HCT116 (cell line): ENCODE measurements at regions not wholly inside any gene's neighbourhood (a gene's known extent, or its start where the extent isn't known, plus 50 kb on each side); places are given as distances from the start of the nearest gene placed in this dataset.

Experiments
- ATAC-seq: fragments of 200-7000 bp; cut with Tn5 transposase; 2 replicates; pipeline ENCODE4 v1.9.1; 2020; ENCODE audit warnings: mild to moderate bottlenecking, moderate library complexity
- BruUV-seq: library from RNA; stranded (reverse); fragments of 400-500 nt; replicated peaks from 2 replicates; lab custom pipeline; 2021; lab: Mats Ljungman, UMichigan
- CTCF ChIA-PET: fragments of 300-600 bp; sonication (Branson Sonifier 250); formaldehyde crosslinking; loops from one replicate; lab custom pipeline; 2021; ENCODE audit warnings: antibody characterized with exemption; lab: Charles Lee
- POLR2A ChIA-PET: fragments of 300-600, 350-600 bp; sonication (Branson Sonifier 250); formaldehyde crosslinking; loops from one replicate; lab custom pipeline; 2021; ENCODE audit warnings: antibody characterized with exemption; lab: Charles Lee
- RAD21 ChIA-PET, 2 experiments: fragments of 300-600 bp; sonication (Branson Sonifier 250); formaldehyde crosslinking; loops; one replicate each; lab custom pipeline; 2023; ENCODE audit warnings: low total read pairs in 2 of 2; ENCODE audit not compliant: uncharacterized antibody in 2 of 2, unreplicated experiment in 2 of 2, low non-redundant PET in 1 of 2; lab: Charles Lee
- DNase-seq: peaks from one replicate; pipeline ENCODE4 v3.0.0-alpha.2; 2010; ENCODE audit warnings: low read depth, low spot score
- H2AFZ ChIP-seq: fragments of 200-600 bp; shearing (Covaris generic), sonication (generic); 2 replicates; pipeline ENCODE4 v1.6.1; 2017; ENCODE audit warnings: low read depth, mixed run types, mixed read lengths, antibody characterized with exemption, low read length; ENCODE audit not compliant: poor library complexity, severe bottlenecking
- H3K27ac ChIP-seq: 2 replicates; pipeline ENCODE4 v1.5.1; 2012; ENCODE audit warnings: low read depth, low read length
- H3K27me3 ChIP-seq: fragments of 200-600 bp; sonication (generic); 2 replicates; pipeline ENCODE4 v1.6.1; 2016; ENCODE audit warnings: mixed run types, low read length, mixed read lengths; ENCODE audit not compliant: insufficient read depth
- H3K36me3 ChIP-seq, 2 experiments: fragments of 200-500 bp in 1 of 2; fragments of 200-600 bp in 1 of 2; sonication (Bioruptor generic) in 1 of 2; sonication (generic) in 1 of 2; 2 replicates each; pipeline versions ENCODE4 v1.5.1 to v1.6.1; 2014 to 2016; ENCODE audit warnings: low read length in 2 of 2, inconsistent platforms in 1 of 2, mixed read lengths in 1 of 2, mixed run types in 1 of 2; ENCODE audit not compliant: insufficient read depth in 2 of 2, control insufficient read depth in 1 of 2
- H3K4me1 ChIP-seq, 2 experiments: fragments of 200-600 bp in 1 of 2; sonication (generic) in 1 of 2; 2 replicates each; pipeline versions ENCODE4 v1.5.1 to v1.6.1; 2012 to 2017; ENCODE audit warnings: low read length in 2 of 2, inconsistent platforms in 1 of 2, mild to moderate bottlenecking in 1 of 2, mixed read lengths in 1 of 2, mixed run types in 1 of 2, moderate library complexity in 1 of 2; ENCODE audit not compliant: insufficient read depth in 2 of 2, control insufficient read depth in 1 of 2
- H3K4me2 ChIP-seq: fragments of 200-600 bp; sonication (generic); 2 replicates; pipeline ENCODE4 v1.6.1; 2017; ENCODE audit warnings: mixed run types, low read length, mixed read lengths
- H3K4me3 ChIP-seq, 2 experiments: fragments of 200-600 bp in 1 of 2; sonication (generic) in 1 of 2; replicated peaks in 1 of 2; 2 replicates each; pipeline ENCODE4 v1.5.1; 2011 to 2016; ENCODE audit warnings: low read length in 2 of 2, control low read depth in 1 of 2, low read depth in 1 of 2, mild to moderate bottlenecking in 1 of 2, mixed read lengths in 1 of 2, mixed run types in 1 of 2
- H3K79me2 ChIP-seq: fragments of 200-600 bp; sonication (generic); 2 replicates; pipeline ENCODE4 v1.6.1; 2017; ENCODE audit warnings: mild to moderate bottlenecking, mixed run types, low read length, moderate library complexity, mixed read lengths; ENCODE audit not compliant: insufficient read depth
- H3K9ac ChIP-seq: fragments of 200-600 bp; sonication (generic); 2 replicates; pipeline ENCODE4 v1.6.1; 2016; ENCODE audit warnings: low read length, mixed read lengths
- H3K9me2 ChIP-seq: fragments of 200-600 bp; sonication (generic), shearing (Covaris generic); 2 replicates; pipeline ENCODE4 v1.6.1; 2017; ENCODE audit warnings: mixed run types, mild to moderate bottlenecking, moderate library complexity; ENCODE audit not compliant: insufficient read depth
- H3K9me3 ChIP-seq, 2 experiments: fragments of 200-500 bp in 1 of 2; fragments of 200-600 bp in 1 of 2; sonication (Bioruptor generic) in 1 of 2; sonication (generic) in 1 of 2; 2 replicates each; pipeline ENCODE4 v1.6.1; 2014 to 2017; ENCODE audit warnings: low read length in 2 of 2, mixed read lengths in 2 of 2, inconsistent platforms in 1 of 2, low read depth in 1 of 2, mild to moderate bottlenecking in 1 of 2, mixed run types in 1 of 2, moderate library complexity in 1 of 2; ENCODE audit not compliant: control insufficient read depth in 1 of 2, insufficient read depth in 1 of 2
- H4K20me1 ChIP-seq: fragments of 200-600 bp; sonication (generic), shearing (Covaris generic); 2 replicates; pipeline ENCODE4 v1.6.1; 2017; ENCODE audit warnings: mixed run types, mild to moderate bottlenecking, moderate library complexity; ENCODE audit not compliant: insufficient read depth
- CBX3 ChIP-seq: IDR thresholded peaks from 2 replicates; pipeline ENCODE4 v1.6.1; 2012; ENCODE audit warnings: low read depth
- CEBPB ChIP-seq: IDR thresholded peaks from 2 replicates; pipeline ENCODE4 v1.6.1; 2012; ENCODE audit warnings: low read depth
- EZH2 ChIP-seq: fragments of 200-600 bp; sonication (generic); IDR thresholded peaks from 2 replicates; pipeline ENCODE4 v1.6.1; 2017; ENCODE audit warnings: antibody characterized with exemption, mixed run types
- FOSL1 ChIP-seq: IDR thresholded peaks from 2 replicates; pipeline ENCODE4 v1.6.1; 2012; ENCODE audit warnings: low read depth
- JUND ChIP-seq: IDR thresholded peaks from 2 replicates; pipeline ENCODE4 v1.6.1; 2012
- RAD21 ChIP-seq: IDR thresholded peaks from 2 replicates; pipeline ENCODE4 v1.6.1; 2012; ENCODE audit warnings: low read depth, mild to moderate bottlenecking
- SP1 ChIP-seq: IDR thresholded peaks from 2 replicates; pipeline ENCODE4 v1.6.1; 2012; ENCODE audit warnings: low read depth
- SRF ChIP-seq: IDR thresholded peaks from 2 replicates; pipeline ENCODE4 v1.6.1; 2012; ENCODE audit warnings: low read depth
- TCF7L2 ChIP-seq: IDR thresholded peaks from 2 replicates; pipeline ENCODE4 v1.7.0; 2011; ENCODE audit warnings: borderline replicate concordance, inconsistent platforms; ENCODE audit not compliant: insufficient read depth, insufficient read length; ENCODE audit errors: extremely low read depth
- YY1 ChIP-seq: IDR thresholded peaks from 2 replicates; pipeline ENCODE4 v1.6.1; 2011; ENCODE audit warnings: low read length, low read depth, moderate library complexity, mild to moderate bottlenecking; ENCODE audit not compliant: insufficient replicate concordance; ENCODE audit errors: extremely low read depth
- ZFX ChIP-seq: fragments of 450-650 bp; IDR thresholded peaks from 2 replicates; pipeline ENCODE4 v1.6.1; 2017
- intact Hi-C: fragments of 100-400 bp; cut with micrococcal nuclease; formaldehyde crosslinking; loops from 2 replicates; pipeline ENCODE4 v1.10.0; 2022
- TF ChIP-seq, protein P1 (sequence below), 3 experiments: fragments of 200-600 bp in 1 of 3; sonication (generic) in 1 of 3; IDR thresholded peaks in 2 of 3; conservative IDR thresholded peaks in 1 of 3; 2 replicates each; pipeline ENCODE4 v1.5.1; 2012 to 2017; ENCODE audit warnings: low read depth in 2 of 3, low read length in 2 of 3, antibody characterized with exemption in 1 of 3, borderline replicate concordance in 1 of 3, control low read depth in 1 of 3, mild to moderate bottlenecking in 1 of 3, mixed read lengths in 1 of 3, mixed run types in 1 of 3, moderate library complexity in 1 of 3; ENCODE audit not compliant: insufficient read depth in 1 of 3
- TF ChIP-seq, protein P2 (sequence below): IDR thresholded peaks from 2 replicates; pipeline ENCODE4 v1.6.1; 2012
- TF ChIP-seq, protein P3 (sequence below): IDR thresholded peaks from 2 replicates; pipeline ENCODE4 v1.6.1; 2012; ENCODE audit warnings: low read depth

DNA sequence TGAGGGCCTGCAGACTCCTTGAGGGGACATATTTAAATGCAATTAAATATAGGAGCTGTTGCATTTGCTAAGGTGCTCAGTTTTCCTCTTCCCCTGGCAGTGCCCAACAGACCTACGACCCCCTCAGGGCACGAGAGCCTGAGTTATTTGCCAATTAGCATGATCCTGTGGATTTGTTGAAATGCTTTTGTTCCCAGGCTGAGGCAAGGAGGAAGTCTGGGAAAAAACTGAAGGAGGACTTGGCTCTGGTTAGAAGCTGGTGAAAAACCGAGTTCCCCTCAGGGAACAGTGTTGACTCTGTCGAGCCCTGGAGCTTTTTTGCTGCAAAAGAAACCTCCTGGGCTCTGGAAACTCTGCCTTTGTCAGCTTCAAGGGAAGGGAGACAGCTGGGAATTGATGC is 103.6 kb upstream of the SHB start:
- peaks cover 5 to 12% of the 10 kb centered on the region in 2 experiments; a peak in 3 of 4 replicates for H3K9me3 ChIP-seq
- no TSS peak for BruUV-seq
- intact Hi-C loops = no loop called here
- no peaks in the 10 kb centered on the region for H3K9me2 ChIP-seq
- CTCF ChIA-PET = no interaction called here
- no peak overlapping the region for H3K4me2 ChIP-seq
- no peak for ATAC-seq
- H3K36me3 ChIP-seq = no peaks in the 10 kb centered on the region
- no peak for DNase-seq
- no peak for TF ChIP-seq SP1
- TF ChIP-seq, all 23 proteins: peak for 0
- H3K79me2 ChIP-seq = no peaks in the 10 kb centered on the region
- ChIA-PET POLR2A (no interaction called here), RAD21 (no interaction called here)
- no peak overlapping the region for H3K27ac ChIP-seq
- no peak overlapping the region for H3K9ac ChIP-seq
- peaks cover 0 to 43% of the 10 kb centered on the region in 2 experiments; a peak in 2 of 4 replicates for H3K4me1 ChIP-seq
- no peaks in the 10 kb centered on the region for H3K27me3 ChIP-seq
- H2AFZ ChIP-seq = no peak overlapping the region
- H4K20me1 ChIP-seq = no peaks in the 10 kb centered on the region
- no peak overlapping the region for H3K4me3 ChIP-seq

DNA sequence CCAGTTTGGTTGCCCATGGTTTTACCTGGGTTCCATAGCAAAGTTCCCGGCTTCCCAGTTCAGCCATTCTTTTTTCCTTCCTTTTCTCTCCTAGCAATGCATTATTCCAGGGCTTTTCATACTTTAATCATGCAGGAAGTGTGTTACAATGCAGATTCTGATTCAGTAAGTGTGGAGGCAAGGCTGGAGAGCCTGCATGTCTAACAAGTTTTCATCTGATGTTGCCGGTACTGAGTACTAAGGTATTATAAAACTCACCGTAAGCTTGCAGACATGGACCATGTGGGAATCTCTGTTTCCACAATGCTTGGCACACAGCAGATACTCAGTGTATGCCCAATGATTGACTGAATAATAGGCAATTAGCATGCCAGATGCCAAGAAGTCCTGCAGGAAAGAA is 102.9 kb upstream of the SHB start:
- no peak for ATAC-seq
- CTCF ChIA-PET = no interaction called here
- TF ChIP-seq JUND = no peak
- no peak for TF ChIP-seq CEBPB
- TF ChIP-seq CBX3 = no peak
- TF ChIP-seq, protein P1, sequence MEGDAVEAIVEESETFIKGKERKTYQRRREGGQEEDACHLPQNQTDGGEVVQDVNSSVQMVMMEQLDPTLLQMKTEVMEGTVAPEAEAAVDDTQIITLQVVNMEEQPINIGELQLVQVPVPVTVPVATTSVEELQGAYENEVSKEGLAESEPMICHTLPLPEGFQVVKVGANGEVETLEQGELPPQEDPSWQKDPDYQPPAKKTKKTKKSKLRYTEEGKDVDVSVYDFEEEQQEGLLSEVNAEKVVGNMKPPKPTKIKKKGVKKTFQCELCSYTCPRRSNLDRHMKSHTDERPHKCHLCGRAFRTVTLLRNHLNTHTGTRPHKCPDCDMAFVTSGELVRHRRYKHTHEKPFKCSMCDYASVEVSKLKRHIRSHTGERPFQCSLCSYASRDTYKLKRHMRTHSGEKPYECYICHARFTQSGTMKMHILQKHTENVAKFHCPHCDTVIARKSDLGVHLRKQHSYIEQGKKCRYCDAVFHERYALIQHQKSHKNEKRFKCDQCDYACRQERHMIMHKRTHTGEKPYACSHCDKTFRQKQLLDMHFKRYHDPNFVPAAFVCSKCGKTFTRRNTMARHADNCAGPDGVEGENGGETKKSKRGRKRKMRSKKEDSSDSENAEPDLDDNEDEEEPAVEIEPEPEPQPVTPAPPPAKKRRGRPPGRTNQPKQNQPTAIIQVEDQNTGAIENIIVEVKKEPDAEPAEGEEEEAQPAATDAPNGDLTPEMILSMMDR (IDR thresholded peaks at IDR 0.05 in 2 of 3, conservative IDR thresholded peaks at IDR 0.05 in 1 of 3; ENCODE audit: borderline replicate concordance in 1 of 3, insufficient read depth in 1 of 3, low read depth in 2 of 3, low read length in 2 of 3) = no peak
- no peak for TF ChIP-seq FOSL1
- TF ChIP-seq, protein P2, sequence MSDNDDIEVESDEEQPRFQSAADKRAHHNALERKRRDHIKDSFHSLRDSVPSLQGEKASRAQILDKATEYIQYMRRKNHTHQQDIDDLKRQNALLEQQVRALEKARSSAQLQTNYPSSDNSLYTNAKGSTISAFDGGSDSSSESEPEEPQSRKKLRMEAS = no peak
- TF ChIP-seq RAD21 = no peak
- no peak for TF ChIP-seq TCF7L2
- no peak for TF ChIP-seq SP1
- TF ChIP-seq ZFX = no peak
- no peak for TF ChIP-seq EZH2
- no peak for TF ChIP-seq SRF
- no peak for TF ChIP-seq YY1
- TF ChIP-seq, protein P3, sequence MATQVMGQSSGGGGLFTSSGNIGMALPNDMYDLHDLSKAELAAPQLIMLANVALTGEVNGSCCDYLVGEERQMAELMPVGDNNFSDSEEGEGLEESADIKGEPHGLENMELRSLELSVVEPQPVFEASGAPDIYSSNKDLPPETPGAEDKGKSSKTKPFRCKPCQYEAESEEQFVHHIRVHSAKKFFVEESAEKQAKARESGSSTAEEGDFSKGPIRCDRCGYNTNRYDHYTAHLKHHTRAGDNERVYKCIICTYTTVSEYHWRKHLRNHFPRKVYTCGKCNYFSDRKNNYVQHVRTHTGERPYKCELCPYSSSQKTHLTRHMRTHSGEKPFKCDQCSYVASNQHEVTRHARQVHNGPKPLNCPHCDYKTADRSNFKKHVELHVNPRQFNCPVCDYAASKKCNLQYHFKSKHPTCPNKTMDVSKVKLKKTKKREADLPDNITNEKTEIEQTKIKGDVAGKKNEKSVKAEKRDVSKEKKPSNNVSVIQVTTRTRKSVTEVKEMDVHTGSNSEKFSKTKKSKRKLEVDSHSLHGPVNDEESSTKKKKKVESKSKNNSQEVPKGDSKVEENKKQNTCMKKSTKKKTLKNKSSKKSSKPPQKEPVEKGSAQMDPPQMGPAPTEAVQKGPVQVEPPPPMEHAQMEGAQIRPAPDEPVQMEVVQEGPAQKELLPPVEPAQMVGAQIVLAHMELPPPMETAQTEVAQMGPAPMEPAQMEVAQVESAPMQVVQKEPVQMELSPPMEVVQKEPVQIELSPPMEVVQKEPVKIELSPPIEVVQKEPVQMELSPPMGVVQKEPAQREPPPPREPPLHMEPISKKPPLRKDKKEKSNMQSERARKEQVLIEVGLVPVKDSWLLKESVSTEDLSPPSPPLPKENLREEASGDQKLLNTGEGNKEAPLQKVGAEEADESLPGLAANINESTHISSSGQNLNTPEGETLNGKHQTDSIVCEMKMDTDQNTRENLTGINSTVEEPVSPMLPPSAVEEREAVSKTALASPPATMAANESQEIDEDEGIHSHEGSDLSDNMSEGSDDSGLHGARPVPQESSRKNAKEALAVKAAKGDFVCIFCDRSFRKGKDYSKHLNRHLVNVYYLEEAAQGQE = no peak

More for the DNA sequence above, 102.9 kb upstream of the SHB start:
- ChIA-PET POLR2A (no interaction called here), RAD21 (interaction anchor here in 1 of 2 experiments (0.9 kb wide), 1 partner anchor 92 kb away, joined by 3 read pairs; no protein-coding TSS in a partner anchor)
- Histone ChIP-seq H3K27me3 (no peaks in the 10 kb centered on the region), H3K9me3 (peaks cover 5 to 12% of the 10 kb centered on the region in 2 experiments; a peak in 3 of 4 replicates), H3K9me2 (no peaks in the 10 kb centered on the region), H3K36me3 (no peaks in the 10 kb centered on the region), H3K4me1 (peaks cover 0 to 41% of the 10 kb centered on the region in 2 experiments; a peak in 2 of 4 replicates), H3K4me3 (no peak overlapping the region), H3K4me2 (peak overlapping the region; percentile 39), H3K27ac (peak overlapping the region; percentile 61; the same call in 1 of the 2 replicates), H3K9ac (peak overlapping the region; percentile 32; the same call in 1 of the 2 replicates), H3K79me2 (no peaks in the 10 kb centered on the region), H4K20me1 (no peaks in the 10 kb centered on the region), H2AFZ (no peak overlapping the region)
- no peak for DNase-seq
- intact Hi-C loops = no loop called here
- TSS peak; percentile 98 for BruUV-seq
